ENCODE measurements at regions not wholly inside any gene's neighbourhood (a gene's known extent, or its start where the extent isn't known, plus 50 kb on each side); places are given as distances from the start of the nearest gene placed in this dataset.

GRCh38 chr10:121653608-121654007 lies 55.4 kb upstream of the FGFR2 start:
- no peak for TF ChIP-seq CTCF (conservative IDR thresholded peaks at IDR 0.05 in 1 of 2, IDR thresholded peaks at IDR 0.05 in 1 of 2; ENCODE audit: extremely low read depth in 1 of 2, insufficient read depth in 1 of 2, low read depth in 1 of 2, low read length in 2 of 2)
- no peak for TF ChIP-seq EZH2 (IDR thresholded peaks at IDR 0.05; ENCODE audit: borderline replicate concordance, low read length)
